SK-N-SH (cell line): ENCODE measurements at regions not wholly inside any gene's neighbourhood (a gene's known extent, or its start where the extent isn't known, plus 50 kb on each side); places are given as distances from the start of the nearest gene placed in this dataset.

Experiments used
- CTCF ChIA-PET: fragments of 300-600, 350-600 bp; formaldehyde crosslinking; extraction: SDS; loops from one replicate; lab custom pipeline; 2021; lab: Yijun Ruan, JAX
- POLR2A ChIA-PET: fragments of 350-600 bp; sonication (Branson Sonifier 250); formaldehyde crosslinking; extraction: SDS; loops from one replicate; lab custom pipeline; 2020; ENCODE audit warnings: antibody characterized with exemption, inconsistent platforms; lab: Yijun Ruan, JAX
- DNase-seq: peaks from one replicate; pipeline ENCODE4 v3.0.0; 2012
- H2AFZ ChIP-seq: fragments of 200-600 bp; sonication (generic); 2 replicates; pipeline ENCODE4 v1.8.1; 2016; ENCODE audit warnings: antibody characterized with exemption, mild to moderate bottlenecking, low read depth
- H3F3A ChIP-seq: fragments of 200-600 bp; sonication (generic); replicated peaks from 2 replicates; pipeline ENCODE3; 2016; ENCODE audit warnings: antibody characterized with exemption, mild to moderate bottlenecking; ENCODE audit not compliant: insufficient read depth
- H3K27ac ChIP-seq, 2 experiments: fragments of 200-500 bp in 1 of 2; fragments of 200-600 bp in 1 of 2; sonication (Bioruptor generic) in 1 of 2; sonication (generic), shearing (Covaris generic) in 1 of 2; 2 replicates each; pipeline versions ENCODE4 v1.5.1 to v1.6.1; 2014 to 2016; ENCODE audit warnings: low read depth in 2 of 2, inconsistent platforms in 1 of 2, low read length in 1 of 2, mild to moderate bottlenecking in 1 of 2, mixed read lengths in 1 of 2
- H3K27me3 ChIP-seq: fragments of 200-600 bp; sonication (generic), shearing (Covaris generic); 2 replicates; pipeline ENCODE4 v1.6.1; 2016; ENCODE audit warnings: mixed run types; ENCODE audit not compliant: insufficient read depth
- H3K36me3 ChIP-seq, 2 experiments: fragments of 200-500 bp in 1 of 2; fragments of 200-600 bp in 1 of 2; sonication (Bioruptor generic) in 1 of 2; sonication (generic) in 1 of 2; replicated peaks in 1 of 2; 2 replicates each; pipeline versions ENCODE3 to v1.5.1; 2014 to 2016; ENCODE audit warnings: low read length in 1 of 2, mild to moderate bottlenecking in 1 of 2; ENCODE audit not compliant: insufficient read depth in 2 of 2, control insufficient read depth in 1 of 2
- H3K4me1 ChIP-seq, 2 experiments: fragments of 200-500 bp in 1 of 2; fragments of 200-600 bp in 1 of 2; sonication (Bioruptor generic) in 1 of 2; sonication (generic), shearing (Covaris generic) in 1 of 2; 2 replicates each; pipeline versions ENCODE4 v1.5.1 to v1.6.1; 2014 to 2016; ENCODE audit warnings: low read depth in 1 of 2, low read length in 1 of 2, mixed run types in 1 of 2; ENCODE audit not compliant: insufficient read depth in 2 of 2, control insufficient read depth in 1 of 2
- H3K4me2 ChIP-seq: fragments of 200-600 bp; sonication (generic), shearing (Covaris generic); 2 replicates; pipeline ENCODE4 v1.6.1; 2017; ENCODE audit warnings: mixed run types
- H3K4me3 ChIP-seq, 2 experiments: fragments of 200-500 bp in 1 of 2; fragments of 200-600 bp in 1 of 2; sonication (Bioruptor generic) in 1 of 2; sonication (generic), shearing (Covaris generic) in 1 of 2; 2 replicates each; pipeline versions ENCODE4 v1.5.1 to v1.8.1; 2014 to 2016; ENCODE audit warnings: low read depth in 2 of 2, inconsistent platforms in 1 of 2, low read length in 1 of 2, mild to moderate bottlenecking in 1 of 2, mixed read lengths in 1 of 2, moderate library complexity in 1 of 2
- H3K79me2 ChIP-seq: fragments of 200-600 bp; sonication (generic); 2 replicates; pipeline ENCODE4 v1.8.1; 2017; ENCODE audit warnings: mild to moderate bottlenecking; ENCODE audit not compliant: insufficient read depth
- H3K9ac ChIP-seq: fragments of 200-600 bp; sonication (generic); 2 replicates; pipeline ENCODE4 v1.6.1; 2017; ENCODE audit warnings: mixed run types
- H3K9me2 ChIP-seq: fragments of 200-600 bp; sonication (generic); 2 replicates; pipeline ENCODE4 v1.6.1; 2017; ENCODE audit warnings: mixed run types
- H3K9me3 ChIP-seq: fragments of 200-600 bp; sonication (generic); 2 replicates; pipeline ENCODE4 v1.6.1; 2017; ENCODE audit warnings: mixed run types, mild to moderate bottlenecking, moderate library complexity
- H4K20me1 ChIP-seq: fragments of 200-600 bp; sonication (generic); 2 replicates; pipeline ENCODE4 v1.6.1; 2017; ENCODE audit warnings: mild to moderate bottlenecking, mixed run types; ENCODE audit not compliant: insufficient read depth
- CHD2 ChIP-seq: fragments of 150-350 bp; IDR thresholded peaks from 2 replicates; pipeline ENCODE4 v1.6.1; 2018; ENCODE audit warnings: low read length; ENCODE audit not compliant: partially characterized antibody
- CTCF ChIP-seq: fragments of 200-600 bp; sonication (generic); IDR thresholded peaks from 2 replicates; pipeline ENCODE4 v1.6.1; 2017; ENCODE audit warnings: antibody characterized with exemption, mild to moderate bottlenecking, moderate library complexity
- ELF1 ChIP-seq: IDR thresholded peaks from 2 replicates; pipeline ENCODE4 v1.4.0; 2012
- EP300 ChIP-seq, 2 experiments: IDR thresholded peaks; 2 replicates each; pipeline versions ENCODE4 v1.4.0 to v1.6.1; 2012; ENCODE audit warnings: borderline replicate concordance in 1 of 2, low read depth in 1 of 2, low read length in 1 of 2
- FOSL2 ChIP-seq: IDR thresholded peaks from 2 replicates; pipeline ENCODE4 v1.4.0; 2012; ENCODE audit warnings: low read depth, mild to moderate bottlenecking, moderate library complexity, borderline replicate concordance
- FOXM1 ChIP-seq: IDR thresholded peaks from 2 replicates; pipeline ENCODE4 v1.4.0; 2012; ENCODE audit warnings: low read depth, mild to moderate bottlenecking
- GATA2 ChIP-seq: sonication (generic); formaldehyde crosslinking; IDR thresholded peaks from 2 replicates; pipeline ENCODE4 v1.5.0; 2020; ENCODE audit warnings: mild to moderate bottlenecking, missing genetic modification reagents
- IRF3 ChIP-seq: fragments of 150-350 bp; IDR thresholded peaks from 2 replicates; pipeline ENCODE4 v1.6.1; 2016; ENCODE audit warnings: mild to moderate bottlenecking, low read depth, low read length
- MAX ChIP-seq: IDR thresholded peaks from 2 replicates; pipeline ENCODE4 v1.4.0; 2012; ENCODE audit warnings: low read depth
- RCOR1 ChIP-seq: fragments of 150-350 bp; IDR thresholded peaks from 2 replicates; pipeline ENCODE4 v1.6.1; 2017; ENCODE audit warnings: antibody characterized with exemption, low read length
- RFX5 ChIP-seq: IDR thresholded peaks from 2 replicates; pipeline ENCODE4 v1.6.1; 2012; ENCODE audit warnings: mild to moderate bottlenecking, improper control_type of control experiment, low read length
- TCF12 ChIP-seq: IDR thresholded peaks from 2 replicates; pipeline ENCODE4 v1.4.0; 2012
- USF1 ChIP-seq: IDR thresholded peaks from 2 replicates; pipeline ENCODE4 v1.4.0; 2012; ENCODE audit warnings: low read depth, borderline replicate concordance
- YY1 ChIP-seq: IDR thresholded peaks from 2 replicates; pipeline ENCODE4 v1.4.0; 2012; ENCODE audit warnings: low read depth, mild to moderate bottlenecking
- WGBS: methylation state at CpG from one replicate; pipeline ENCODE4 v1.1.6; 2017; ENCODE audit warnings: low lambda C conversion rate; 5-methylcytosine and 5-hydroxymethylcytosine counted together
- TF ChIP-seq, protein P1 (sequence below): fragments of 150-350 bp; IDR thresholded peaks from 2 replicates; pipeline ENCODE4 v1.6.1; 2017; ENCODE audit warnings: antibody characterized with exemption, low read length, low read depth, borderline replicate concordance
- TF ChIP-seq, protein P2 (sequence below): IDR thresholded peaks from 2 replicates; pipeline ENCODE4; 2012
- TF ChIP-seq, protein P3 (sequence below): IDR thresholded peaks from 2 replicates; pipeline ENCODE4 v1.4.0; 2012; ENCODE audit warnings: low read depth, borderline replicate concordance

- TF ChIP-seq CTCF (no peak), USF1 (no peak), EP300 (IDR thresholded peaks at IDR 0.05; ENCODE audit: borderline replicate concordance in 1 of 2, low read depth in 1 of 2, low read length in 1 of 2) (no peak), YY1 (no peak), RFX5 (no peak)
Observed at GRCh38 chr3:193933451-193933850, 202.5 kb upstream of the HES1 start (continued).

DNA sequence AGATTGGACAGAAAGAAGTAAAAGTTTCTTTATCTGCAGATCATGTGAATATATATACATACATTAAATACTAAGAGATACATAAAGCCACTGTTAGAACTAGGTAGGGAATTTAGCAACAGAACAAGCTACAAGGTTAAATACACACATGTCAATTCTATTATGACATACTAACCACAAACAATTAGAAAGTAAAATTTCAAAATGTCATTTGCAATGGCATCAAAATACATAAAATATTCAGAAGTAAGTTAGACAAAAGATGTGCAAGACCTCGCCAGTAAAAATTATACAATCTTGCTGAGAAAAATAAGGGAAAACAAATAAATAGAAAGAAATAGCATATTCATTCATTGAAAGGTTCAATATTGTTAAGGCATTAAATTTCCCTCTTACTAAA, 200.0 kb upstream of the HES1 start:
- POLR2A ChIA-PET, result no interaction called here
- H2AFZ ChIP-seq, result no peak overlapping the region
- 15% methylated on average over 1 of the region's 1 CpG for WGBS

DNA sequence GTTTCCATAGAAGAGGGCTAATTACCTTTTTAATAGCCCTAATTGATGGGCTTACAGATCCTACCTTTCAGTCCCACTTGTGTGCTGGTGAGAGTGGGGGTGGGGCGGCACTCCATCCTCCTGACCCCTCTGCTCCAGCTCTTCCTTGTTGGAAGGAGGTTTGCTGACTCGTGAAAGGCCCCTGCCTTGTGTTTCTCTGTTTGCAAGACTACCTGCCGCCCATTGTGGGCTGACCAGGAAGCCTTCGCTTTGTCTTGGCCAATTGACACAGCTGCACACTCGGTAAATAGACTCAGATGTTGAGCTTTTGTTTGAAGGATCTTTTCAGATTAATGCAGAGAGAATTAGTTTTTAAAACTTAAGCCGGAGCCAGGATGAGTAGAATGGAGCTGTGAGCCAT, 197.3 kb upstream of the HES1 start:
- Histone ChIP-seq H3K27ac (no peak overlapping the region), H3F3A (no peaks in the 10 kb centered on the region), H3K36me3 (no peaks in the 10 kb centered on the region), H2AFZ (no peak overlapping the region), H3K4me1 (peaks cover 0 to 2% of the 10 kb centered on the region in 2 experiments; a peak in 2 of 4 replicates), H3K4me3 (no peak overlapping the region), H3K27me3 (peaks cover 5% of the 10 kb centered on the region; the same call in 1 of the 2 replicates), H4K20me1 (no peaks in the 10 kb centered on the region), H3K9me2 (no peaks in the 10 kb centered on the region), H3K4me2 (no peak overlapping the region), H3K9me3 (no peaks in the 10 kb centered on the region), H3K9ac (no peak overlapping the region), H3K79me2 (no peaks in the 10 kb centered on the region)
- CTCF ChIA-PET, result interaction anchor here (1.4 to 1.6 kb wide), 2 partner anchors 10 to 31 kb away, joined by 3 to 4 read pairs; no protein-coding TSS in a partner anchor
- POLR2A ChIA-PET, result no interaction called here
- no peak for DNase-seq
- WGBS, result 34% methylated on average over 6 of the region's 6 CpGs
- TF ChIP-seq, protein P1, sequence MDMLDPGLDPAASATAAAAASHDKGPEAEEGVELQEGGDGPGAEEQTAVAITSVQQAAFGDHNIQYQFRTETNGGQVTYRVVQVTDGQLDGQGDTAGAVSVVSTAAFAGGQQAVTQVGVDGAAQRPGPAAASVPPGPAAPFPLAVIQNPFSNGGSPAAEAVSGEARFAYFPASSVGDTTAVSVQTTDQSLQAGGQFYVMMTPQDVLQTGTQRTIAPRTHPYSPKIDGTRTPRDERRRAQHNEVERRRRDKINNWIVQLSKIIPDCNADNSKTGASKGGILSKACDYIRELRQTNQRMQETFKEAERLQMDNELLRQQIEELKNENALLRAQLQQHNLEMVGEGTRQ, result no peak
- TF ChIP-seq FOXM1 (no peak), TCF12 (no peak), GATA2 (no peak), IRF3 (no peak), FOSL2 (no peak), RFX5 (no peak), MAX (no peak), ELF1 (no peak), RCOR1 (no peak), CHD2 (no peak)
- TF ChIP-seq, protein P2, sequence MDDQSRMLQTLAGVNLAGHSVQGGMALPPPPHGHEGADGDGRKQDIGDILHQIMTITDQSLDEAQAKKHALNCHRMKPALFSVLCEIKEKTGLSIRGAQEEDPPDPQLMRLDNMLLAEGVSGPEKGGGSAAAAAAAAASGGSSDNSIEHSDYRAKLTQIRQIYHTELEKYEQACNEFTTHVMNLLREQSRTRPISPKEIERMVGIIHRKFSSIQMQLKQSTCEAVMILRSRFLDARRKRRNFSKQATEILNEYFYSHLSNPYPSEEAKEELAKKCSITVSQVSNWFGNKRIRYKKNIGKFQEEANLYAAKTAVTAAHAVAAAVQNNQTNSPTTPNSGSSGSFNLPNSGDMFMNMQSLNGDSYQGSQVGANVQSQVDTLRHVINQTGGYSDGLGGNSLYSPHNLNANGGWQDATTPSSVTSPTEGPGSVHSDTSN, result no peak
- TF ChIP-seq, protein P3, sequence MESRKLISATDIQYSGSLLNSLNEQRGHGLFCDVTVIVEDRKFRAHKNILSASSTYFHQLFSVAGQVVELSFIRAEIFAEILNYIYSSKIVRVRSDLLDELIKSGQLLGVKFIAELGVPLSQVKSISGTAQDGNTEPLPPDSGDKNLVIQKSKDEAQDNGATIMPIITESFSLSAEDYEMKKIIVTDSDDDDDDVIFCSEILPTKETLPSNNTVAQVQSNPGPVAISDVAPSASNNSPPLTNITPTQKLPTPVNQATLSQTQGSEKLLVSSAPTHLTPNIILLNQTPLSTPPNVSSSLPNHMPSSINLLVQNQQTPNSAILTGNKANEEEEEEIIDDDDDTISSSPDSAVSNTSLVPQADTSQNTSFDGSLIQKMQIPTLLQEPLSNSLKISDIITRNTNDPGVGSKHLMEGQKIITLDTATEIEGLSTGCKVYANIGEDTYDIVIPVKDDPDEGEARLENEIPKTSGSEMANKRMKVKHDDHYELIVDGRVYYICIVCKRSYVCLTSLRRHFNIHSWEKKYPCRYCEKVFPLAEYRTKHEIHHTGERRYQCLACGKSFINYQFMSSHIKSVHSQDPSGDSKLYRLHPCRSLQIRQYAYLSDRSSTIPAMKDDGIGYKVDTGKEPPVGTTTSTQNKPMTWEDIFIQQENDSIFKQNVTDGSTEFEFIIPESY, result no peak

More for the DNA sequence above, 200.0 kb upstream of the HES1 start:
- CTCF ChIA-PET, result no interaction called here
- Histone ChIP-seq H3K4me2 (no peak overlapping the region), H3K9me3 (no peaks in the 10 kb centered on the region), H3K27ac (no peak overlapping the region), H3K27me3 (peaks cover 5% of the 10 kb centered on the region; the same call in 1 of the 2 replicates), H4K20me1 (no peaks in the 10 kb centered on the region), H3K79me2 (no peaks in the 10 kb centered on the region), H3F3A (no peaks in the 10 kb centered on the region), H3K4me3 (no peak overlapping the region), H3K9ac (no peak overlapping the region), H3K36me3 (no peaks in the 10 kb centered on the region), H3K4me1 (no peaks in the 10 kb centered on the region; a peak in 1 of 4 replicates), H3K9me2 (no peaks in the 10 kb centered on the region)
- TF ChIP-seq MAX, result no peak
- no peak for DNase-seq
